Astrocyte (in vitro differentiated cells and primary cell): ENCODE measurements at regions not wholly inside any gene's neighbourhood (a gene's known extent, or its start where the extent isn't known, plus 50 kb on each side); places are given as distances from the start of the nearest gene placed in this dataset.

Experiments
- DNase-seq: peaks from one replicate; pipeline ENCODE4 v3.0.0-alpha.2; 2010; ENCODE audit warnings: low read depth
- FAIRE-seq: peaks from 2 replicates; lab custom pipeline; 2011; peaks lifted over from hg19 to GRCh38; lab: Jason Lieb, UNC
- H2AFZ ChIP-seq: 2 replicates; pipeline ENCODE4 v1.6.0; 2012; ENCODE audit warnings: low read depth, low read length, inconsistent platforms
- H3K27ac ChIP-seq: 2 replicates; pipeline ENCODE4 v1.5.1; 2011; ENCODE audit warnings: low read depth, low read length, inconsistent platforms
- H3K27me3 ChIP-seq: 2 replicates; pipeline ENCODE4 v1.6.0; 2011; ENCODE audit warnings: low read length, inconsistent platforms; ENCODE audit not compliant: insufficient read depth
- H3K36me3 ChIP-seq: 2 replicates; pipeline ENCODE4 v1.5.1; 2011; ENCODE audit warnings: low read length, inconsistent platforms; ENCODE audit not compliant: insufficient read depth
- H3K4me1 ChIP-seq: 2 replicates; pipeline ENCODE4 v1.5.1; 2011; ENCODE audit warnings: low read length, inconsistent platforms; ENCODE audit not compliant: insufficient read depth
- H3K4me2 ChIP-seq: 2 replicates; pipeline ENCODE4 v1.6.0; 2012; ENCODE audit warnings: low read length, inconsistent platforms
- H3K4me3 ChIP-seq: 2 replicates; pipeline ENCODE4 v1.5.1; 2011; ENCODE audit warnings: low read depth, mild to moderate bottlenecking, low read length, inconsistent platforms; ENCODE audit not compliant: insufficient read depth
- H3K79me2 ChIP-seq: 2 replicates; pipeline ENCODE4 v1.6.0; 2012; ENCODE audit warnings: mild to moderate bottlenecking, low read length, inconsistent platforms; ENCODE audit not compliant: insufficient read depth
- H3K9ac ChIP-seq: 2 replicates; pipeline ENCODE4 v1.6.0; 2012; ENCODE audit warnings: mild to moderate bottlenecking, low read length, inconsistent platforms
- H3K9me3 ChIP-seq: 2 replicates; pipeline ENCODE4 v1.5.1; 2012; ENCODE audit warnings: low read depth, mild to moderate bottlenecking, low read length, inconsistent platforms; ENCODE audit not compliant: insufficient read depth
- H4K20me1 ChIP-seq: 2 replicates; pipeline ENCODE4 v1.6.0; 2012; ENCODE audit warnings: low read length, inconsistent platforms; ENCODE audit not compliant: insufficient read depth
- H3K27ac Mint-ChIP-seq: one replicate; pipeline ENCODE4 v1.8.0; 2021; ENCODE audit warnings: mild to moderate bottlenecking, mixed read lengths; ENCODE audit not compliant: unreplicated experiment
- H3K27me3 Mint-ChIP-seq: one replicate; pipeline ENCODE4 v1.8.0; 2021; ENCODE audit warnings: low read depth, mixed read lengths; ENCODE audit not compliant: unreplicated experiment
- H3K36me3 Mint-ChIP-seq: one replicate; pipeline ENCODE4 v1.8.0; 2021; ENCODE audit warnings: low read depth, mixed read lengths; ENCODE audit not compliant: unreplicated experiment
- H3K4me1 Mint-ChIP-seq: one replicate; pipeline ENCODE4 v1.8.0; 2021; ENCODE audit warnings: low read depth, mixed read lengths; ENCODE audit not compliant: unreplicated experiment
- H3K4me3 Mint-ChIP-seq: one replicate; pipeline ENCODE4 v1.8.0; 2021; ENCODE audit warnings: mild to moderate bottlenecking, moderate library complexity, mixed read lengths; ENCODE audit not compliant: unreplicated experiment
- H3K9me3 Mint-ChIP-seq: one replicate; pipeline ENCODE4 v1.8.0; 2021; ENCODE audit warnings: mild to moderate bottlenecking, mixed read lengths; ENCODE audit not compliant: unreplicated experiment
- CTCF ChIP-seq: IDR thresholded peaks from 2 replicates; pipeline ENCODE4 v1.5.1; 2011; ENCODE audit warnings: low read depth, mild to moderate bottlenecking, inconsistent platforms, low read length, moderate library complexity; ENCODE audit not compliant: insufficient read depth
- EZH2 ChIP-seq: IDR thresholded peaks from 2 replicates; pipeline ENCODE4 v1.6.1; 2012; ENCODE audit warnings: mild to moderate bottlenecking, low read length, inconsistent platforms; ENCODE audit not compliant: insufficient read depth

- H3K4me3 ChIP-seq = no peak overlapping the region
- no peaks in the 10 kb centered on the region for H3K27me3 ChIP-seq
- no peaks in the 10 kb centered on the region for H3K36me3 Mint-ChIP-seq
- peaks cover 2% of the 10 kb centered on the region for H3K4me1 Mint-ChIP-seq
- no peak overlapping the region for H3K9ac ChIP-seq
- no peaks in the 10 kb centered on the region for H3K27me3 Mint-ChIP-seq
- H3K4me1 ChIP-seq = no peaks in the 10 kb centered on the region
- no peaks in the 10 kb centered on the region for H4K20me1 ChIP-seq
- no peaks in the 10 kb centered on the region for H3K36me3 ChIP-seq
- no peak overlapping the region for H3K4me3 Mint-ChIP-seq
- H3K27ac ChIP-seq = no peak overlapping the region
- FAIRE-seq = no peak
- H3K9me3 Mint-ChIP-seq = no peaks in the 10 kb centered on the region
- H3K9me3 ChIP-seq = no peaks in the 10 kb centered on the region
- no peak for DNase-seq
- H2AFZ ChIP-seq = no peak overlapping the region
- no peak overlapping the region for H3K27ac Mint-ChIP-seq
- no peak overlapping the region for H3K4me2 ChIP-seq
- no peaks in the 10 kb centered on the region for H3K79me2 ChIP-seq
- TF ChIP-seq CTCF (no peak), EZH2 (no peak)
These were observed 804.4 kb downstream of the BRINP3 start for GRCh38 chr1:189673217-189673616.

GRCh38 chr1:189675712-189676244 lies 801.9 kb downstream of the BRINP3 start:
- no peaks in the 10 kb centered on the region for H3K27me3 Mint-ChIP-seq
- H3K4me1 Mint-ChIP-seq = no peaks in the 10 kb centered on the region
- H3K9ac ChIP-seq = no peak overlapping the region
- H3K4me3 Mint-ChIP-seq = no peak overlapping the region
- H3K4me1 ChIP-seq = no peaks in the 10 kb centered on the region
- H3K79me2 ChIP-seq = no peaks in the 10 kb centered on the region
- no peaks in the 10 kb centered on the region for H4K20me1 ChIP-seq
- no peak for TF ChIP-seq CTCF
- no peak for TF ChIP-seq EZH2
- H3K4me3 ChIP-seq = no peak overlapping the region
- no peaks in the 10 kb centered on the region for H3K27me3 ChIP-seq
- no peak overlapping the region for H2AFZ ChIP-seq
- no peaks in the 10 kb centered on the region for H3K9me3 Mint-ChIP-seq
- no peaks in the 10 kb centered on the region for H3K36me3 Mint-ChIP-seq
- FAIRE-seq (no peak), DNase-seq (no peak)
- H3K36me3 ChIP-seq = no peaks in the 10 kb centered on the region
- H3K27ac Mint-ChIP-seq = no peak overlapping the region
- H3K4me2 ChIP-seq = no peak overlapping the region
- no peak overlapping the region for H3K27ac ChIP-seq
- H3K9me3 ChIP-seq = no peaks in the 10 kb centered on the region

- Histone ChIP-seq H2AFZ (no peak overlapping the region), H3K4me2 (no peak overlapping the region), H3K27ac (no peak overlapping the region), H3K36me3 (no peaks in the 10 kb centered on the region), H3K27me3 (no peaks in the 10 kb centered on the region), H3K4me3 (no peak overlapping the region), H4K20me1 (no peaks in the 10 kb centered on the region), H3K79me2 (no peaks in the 10 kb centered on the region), H3K9ac (no peak overlapping the region), H3K9me3 (no peaks in the 10 kb centered on the region), H3K4me1 (no peaks in the 10 kb centered on the region)
- Mint-ChIP-seq H3K4me1 (no peaks in the 10 kb centered on the region), H3K36me3 (no peaks in the 10 kb centered on the region), H3K9me3 (no peaks in the 10 kb centered on the region), H3K27ac (no peak overlapping the region), H3K4me3 (no peak overlapping the region), H3K27me3 (no peaks in the 10 kb centered on the region)
- DNase-seq (no peak), FAIRE-seq (no peak)
- TF ChIP-seq EZH2 = no peak
- peak; percentile 18 for TF ChIP-seq CTCF
These were observed 798.9 kb downstream of the BRINP3 start for GRCh38 chr1:189678779-189679178.
